Caco-2 (cell line): ENCODE measurements at regions not wholly inside any gene's neighbourhood (a gene's known extent, or its start where the extent isn't known, plus 50 kb on each side); places are given as distances from the start of the nearest gene placed in this dataset.

ENCODE experiments used
- BruUV-seq: library from RNA; stranded (reverse); fragments of 400-500 nt; replicated peaks from 2 replicates; lab custom pipeline; 2021; lab: Mats Ljungman, UMichigan
- CTCF ChIA-PET: fragments of 300-600 bp; sonication (Branson Sonifier 250); formaldehyde crosslinking; loops from one replicate; lab custom pipeline; 2022; ENCODE audit warnings: antibody characterized with exemption; lab: Charles Lee
- POLR2A ChIA-PET: fragments of 300-600 bp; sonication (Branson Sonifier 250); formaldehyde crosslinking; loops from one replicate; lab custom pipeline; 2022; ENCODE audit warnings: antibody characterized with exemption; lab: Charles Lee
- DNase-seq, 2 experiments: peaks; one replicate each; pipeline versions ENCODE4 v3.0.0 to v3.0.0-alpha.2; 2020 to 2022
- H3K27me3 ChIP-seq: replicated peaks from 2 replicates; pipeline ENCODE4 v1.6.0; 2011; ENCODE audit warnings: low read length; ENCODE audit not compliant: control insufficient read depth, insufficient read depth
- H3K36me3 ChIP-seq: 2 replicates; pipeline ENCODE4 v1.5.1; 2011; ENCODE audit warnings: low read length; ENCODE audit not compliant: control insufficient read depth, insufficient read depth
- H3K4me1 ChIP-seq: fragments of 250-450 bp; sonication (Bioruptor Pico); 2 replicates; pipeline ENCODE4 v1.5.1; 2020; ENCODE audit warnings: mild to moderate bottlenecking
- H3K4me3 ChIP-seq: 2 replicates; pipeline ENCODE4 v1.5.1; 2011; ENCODE audit warnings: low read depth, mild to moderate bottlenecking, control low read depth, low read length
- H3K9me3 ChIP-seq: fragments of 250-450 bp; sonication (Bioruptor Pico); 2 replicates; pipeline ENCODE4 v1.5.1; 2020; ENCODE audit warnings: mild to moderate bottlenecking, moderate library complexity
- H3K27ac Mint-ChIP-seq: one replicate; pipeline ENCODE4 v1.8.0; 2022; ENCODE audit warnings: mixed read lengths; ENCODE audit not compliant: unreplicated experiment
- H3K27me3 Mint-ChIP-seq: one replicate; pipeline ENCODE4 v1.8.0; 2022; ENCODE audit warnings: mixed read lengths; ENCODE audit not compliant: insufficient read depth, unreplicated experiment
- H3K36me3 Mint-ChIP-seq: one replicate; pipeline ENCODE4 v1.8.0; 2022; ENCODE audit warnings: mild to moderate bottlenecking, mixed read lengths; ENCODE audit not compliant: insufficient read depth, unreplicated experiment
- H3K4me1 Mint-ChIP-seq: one replicate; pipeline ENCODE4 v1.8.0; 2022; ENCODE audit warnings: low read depth, mixed read lengths; ENCODE audit not compliant: unreplicated experiment
- H3K4me3 Mint-ChIP-seq: one replicate; pipeline ENCODE4 v1.8.0; 2022; ENCODE audit warnings: mild to moderate bottlenecking, moderate library complexity, mixed read lengths; ENCODE audit not compliant: unreplicated experiment
- H3K9me3 Mint-ChIP-seq: one replicate; pipeline ENCODE4 v1.8.0; 2022; ENCODE audit warnings: mixed read lengths; ENCODE audit not compliant: unreplicated experiment
- CTCF ChIP-seq, 2 experiments: fragments of 200-600 bp in 1 of 2; IDR thresholded peaks; 1 replicate in 1 of 2; 2 replicates in 1 of 2; pipeline versions ENCODE4 v1.5.1 to v1.8.0; 2011 to 2022; ENCODE audit warnings: antibody characterized with exemption in 1 of 2, control low read depth in 1 of 2, inconsistent platforms in 1 of 2, low read depth in 1 of 2, low read length in 1 of 2, mild to moderate bottlenecking in 1 of 2, moderate library complexity in 1 of 2; ENCODE audit not compliant: insufficient read depth in 1 of 2, severe bottlenecking in 1 of 2, unreplicated experiment in 1 of 2
- intact Hi-C: fragments of 100-400 bp; cut with micrococcal nuclease; formaldehyde crosslinking; loops from one replicate; pipeline ENCODE4 v1.10.0; 2022; ENCODE audit not compliant: unreplicated experiment

- no peak for DNase-seq
- H3K27me3 ChIP-seq, result no peaks in the 10 kb centered on the region
- H3K36me3 ChIP-seq, result no peaks in the 10 kb centered on the region
- CTCF ChIA-PET, result no interaction called here
- Mint-ChIP-seq H3K36me3 (no peaks in the 10 kb centered on the region), H3K9me3 (peaks cover 9% of the 10 kb centered on the region), H3K4me3 (no peak overlapping the region), H3K27ac (no peak overlapping the region), H3K27me3 (no peaks in the 10 kb centered on the region), H3K4me1 (no peaks in the 10 kb centered on the region)
- no peak overlapping the region for H3K4me3 ChIP-seq
- intact Hi-C loops, result no loop called here
- no TSS peak for BruUV-seq
- no peaks in the 10 kb centered on the region for H3K4me1 ChIP-seq
- H3K9me3 ChIP-seq, result no peaks in the 10 kb centered on the region
- TF ChIP-seq CTCF (IDR thresholded peaks at IDR 0.05; ENCODE audit: insufficient read depth in 1 of 2, low read depth in 1 of 2, low read length in 1 of 2, severe bottlenecking in 1 of 2, unreplicated experiment in 1 of 2), result no peak
- POLR2A ChIA-PET, result no interaction called here
These were observed 292.4 kb downstream of the ZWINT start for GRCh38 chr10:56068473-56069263.

- Histone ChIP-seq H3K4me1 (no peaks in the 10 kb centered on the region), H3K4me3 (no peak overlapping the region), H3K27me3 (no peaks in the 10 kb centered on the region), H3K36me3 (no peaks in the 10 kb centered on the region), H3K9me3 (no peaks in the 10 kb centered on the region)
- no peaks in the 10 kb centered on the region for H3K36me3 Mint-ChIP-seq
- no peak overlapping the region for H3K4me3 Mint-ChIP-seq
- no TSS peak for BruUV-seq
- no peaks in the 10 kb centered on the region for H3K4me1 Mint-ChIP-seq
- DNase-seq, result no peak
- H3K27ac Mint-ChIP-seq, result no peak overlapping the region
- ChIA-PET CTCF (no interaction called here), POLR2A (no interaction called here)
- intact Hi-C loops, result no loop called here
- H3K27me3 Mint-ChIP-seq, result no peaks in the 10 kb centered on the region
- TF ChIP-seq CTCF (IDR thresholded peaks at IDR 0.05; ENCODE audit: insufficient read depth in 1 of 2, low read depth in 1 of 2, low read length in 1 of 2, severe bottlenecking in 1 of 2, unreplicated experiment in 1 of 2), result no peak
- peaks cover 9% of the 10 kb centered on the region for H3K9me3 Mint-ChIP-seq
These were observed 293.0 kb downstream of the ZWINT start for GRCh38 chr10:56068040-56068439.

GRCh38 chr10:56063642-56064041, 297.4 kb downstream of the ZWINT start:
- BruUV-seq, result no TSS peak
- intact Hi-C loops, result no loop called here
- no peak overlapping the region for H3K27ac Mint-ChIP-seq
- no peaks in the 10 kb centered on the region for H3K27me3 Mint-ChIP-seq
- no peak overlapping the region for H3K4me3 Mint-ChIP-seq
- ChIA-PET POLR2A (no interaction called here), CTCF (no interaction called here)
- H3K9me3 ChIP-seq, result no peaks in the 10 kb centered on the region; the same call in 1 of the 2 replicates
- H3K4me1 ChIP-seq, result no peaks in the 10 kb centered on the region
- H3K4me1 Mint-ChIP-seq, result no peaks in the 10 kb centered on the region
- H3K27me3 ChIP-seq, result no peaks in the 10 kb centered on the region
- no peaks in the 10 kb centered on the region for H3K36me3 Mint-ChIP-seq
- H3K9me3 Mint-ChIP-seq, result peaks cover 16% of the 10 kb centered on the region
- H3K36me3 ChIP-seq, result no peaks in the 10 kb centered on the region
- no peak for DNase-seq
- no peak for TF ChIP-seq CTCF (IDR thresholded peaks at IDR 0.05; ENCODE audit: insufficient read depth in 1 of 2, low read depth in 1 of 2, low read length in 1 of 2, severe bottlenecking in 1 of 2, unreplicated experiment in 1 of 2)
- no peak overlapping the region for H3K4me3 ChIP-seq
